HG03432 (cell line): ENCODE measurements at regions not wholly inside any gene's neighbourhood (a gene's known extent, or its start where the extent isn't known, plus 50 kb on each side); places are given as distances from the start of the nearest gene placed in this dataset.
A peak's percentile ranks its signal among the peaks of the same experiment; 100 is the strongest.

Source experiments
- ATAC-seq: cut with Tn5 transposase; IDR thresholded peaks from one replicate; pipeline ENCODE4 v1.9.1; 2021; ENCODE audit warnings: mild to moderate bottlenecking, moderate library complexity; ENCODE audit not compliant: unreplicated experiment

DNA sequence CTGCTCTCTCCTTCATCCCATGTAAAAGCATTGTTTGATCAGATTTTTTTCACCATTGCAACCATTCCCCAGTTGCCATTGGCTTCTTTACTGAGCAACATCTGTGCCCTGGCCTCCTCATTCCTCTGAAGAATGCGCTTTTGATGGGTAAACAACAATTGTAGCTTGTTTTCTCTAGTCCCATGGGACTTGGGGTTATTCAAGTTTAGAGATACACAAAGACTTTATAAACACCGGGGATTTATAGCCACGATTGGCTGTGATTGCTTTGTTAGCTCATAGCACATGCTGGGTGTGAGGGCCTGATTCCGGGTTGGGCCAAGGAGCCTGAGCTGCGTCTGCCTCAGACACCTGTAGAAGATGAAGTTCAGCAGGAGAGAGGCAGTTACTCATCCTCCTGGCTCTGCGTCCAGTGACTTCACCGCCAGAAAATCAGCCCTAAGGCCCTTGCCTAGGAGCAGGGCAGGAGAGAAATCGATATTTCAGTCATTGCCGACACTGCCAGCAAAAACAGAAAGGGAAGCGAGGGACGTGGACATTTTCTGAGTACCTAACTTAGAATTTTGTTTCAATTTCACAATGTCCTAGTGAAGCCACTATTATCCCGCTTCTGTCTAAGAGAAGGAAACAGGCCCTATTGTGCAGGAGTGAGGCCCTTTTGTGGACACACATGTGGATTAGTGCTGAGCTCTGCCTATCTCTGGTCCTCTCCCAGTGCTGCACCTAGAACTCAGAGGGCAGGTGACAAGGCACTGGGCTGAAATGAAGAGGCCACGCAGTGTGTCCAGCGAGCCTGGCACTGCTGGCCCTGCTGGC is 159.8 kb upstream of the USP24 start:
- ATAC-seq, result no peak

- no peak for ATAC-seq
These were observed 159.1 kb upstream of the USP24 start for GRCh38 chr1:55374216-55374615.

GRCh38 chr1:55369474-55369873 is 154.3 kb upstream of the USP24 start:
- ATAC-seq, result no peak

GRCh38 chr1:55368698-55369097 is 153.5 kb upstream of the USP24 start:
- ATAC-seq, result no peak

DNA sequence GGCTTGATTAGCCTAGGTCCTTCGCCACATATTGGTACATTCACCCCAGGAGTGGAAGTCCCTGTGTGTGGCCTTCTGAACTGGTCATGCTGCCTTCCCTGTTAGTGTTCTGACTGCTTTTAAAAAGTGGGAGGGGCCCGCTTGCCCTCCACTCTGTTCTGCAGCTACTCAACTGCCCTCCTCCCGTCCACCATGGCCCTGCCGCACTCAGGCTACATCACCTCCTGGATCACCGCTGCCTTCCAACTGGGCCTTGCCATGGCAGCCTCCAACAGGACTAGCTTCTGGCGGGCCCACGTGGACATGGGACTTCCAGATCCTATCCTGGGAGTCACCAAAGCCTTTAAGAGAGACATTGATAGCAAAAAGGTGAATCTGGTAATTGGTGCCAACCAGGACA is 152.1 kb upstream of the USP24 start:
- ATAC-seq, result no peak

DNA sequence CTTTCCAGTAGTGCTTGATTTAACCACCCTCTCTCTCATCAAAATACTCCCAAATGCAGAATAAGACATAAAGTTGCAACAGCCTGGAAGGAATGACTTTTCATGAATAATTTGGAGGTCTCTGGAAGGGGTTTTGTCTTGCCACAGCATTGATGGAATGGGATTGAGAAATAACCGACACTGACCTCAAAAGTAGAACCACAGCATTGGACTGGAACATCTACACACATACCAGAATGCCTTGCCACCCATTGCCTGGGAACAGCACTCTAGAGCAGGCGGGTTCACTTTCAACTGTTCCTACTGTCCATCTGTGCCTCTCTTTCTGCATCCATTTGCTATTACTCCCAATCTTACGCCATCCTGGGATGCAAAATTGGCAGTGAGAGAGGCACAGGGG is 149.1 kb upstream of the USP24 start:
- no peak for ATAC-seq

GRCh38 chr1:55363268-55363667 is 148.1 kb upstream of the USP24 start:
- ATAC-seq, result no peak

DNA sequence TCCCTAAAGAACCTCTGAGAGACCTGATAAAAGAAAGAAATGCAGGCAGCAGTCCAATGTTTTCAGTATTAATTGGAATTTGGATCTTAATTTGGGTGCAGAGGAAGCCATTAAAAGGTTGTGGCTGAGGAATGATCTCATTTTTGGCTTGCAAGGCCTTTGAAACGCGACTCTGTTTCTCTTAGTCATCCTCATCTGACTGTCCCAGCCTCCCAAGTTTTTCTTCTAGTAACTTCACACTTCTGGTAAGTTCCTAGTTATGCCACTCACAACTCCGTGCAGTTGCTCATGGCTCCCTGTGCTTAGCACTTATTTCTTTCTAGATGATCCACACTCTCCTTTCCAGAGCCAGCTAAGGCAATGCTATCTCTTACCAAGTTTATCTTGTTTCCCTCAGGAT is 147.4 kb upstream of the USP24 start:
- no peak for ATAC-seq

DNA sequence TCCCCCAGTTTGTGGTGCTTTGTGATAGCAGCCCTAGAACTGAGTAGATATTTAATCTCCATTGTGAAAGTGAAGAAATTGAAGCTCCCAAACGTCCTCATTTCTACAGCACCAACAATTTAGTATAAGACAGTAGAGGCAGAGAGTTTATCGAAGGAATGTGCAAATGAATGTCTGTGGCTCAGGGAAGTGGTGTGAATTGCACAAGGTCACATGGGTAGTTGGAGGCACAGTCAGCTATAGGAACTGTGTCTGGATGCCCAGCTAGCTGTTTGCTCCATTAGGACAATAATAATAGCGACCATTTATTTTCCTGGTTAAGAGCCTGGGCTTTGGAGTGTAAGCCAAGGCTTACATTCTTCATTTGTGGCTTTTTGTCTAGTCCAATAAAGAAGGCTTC is 144.4 kb upstream of the USP24 start:
- ATAC-seq, result no peak

- ATAC-seq, result no peak
These were observed 143.4 kb upstream of the USP24 start for GRCh38 chr1:55358581-55358980.

- no peak for ATAC-seq
These were observed 140.4 kb upstream of the USP24 start for GRCh38 chr1:55355549-55355948.

GRCh38 chr1:55353707-55354620 is 138.8 kb upstream of the USP24 start:
- ATAC-seq, result peak; percentile 81

- ATAC-seq, result no peak
These were observed 137.6 kb upstream of the USP24 start for GRCh38 chr1:55352811-55353180.

- ATAC-seq, result no peak
These were observed 137.1 kb upstream of the USP24 start for GRCh38 chr1:55352080-55352810.

GRCh38 chr1:55348356-55348755 is 133.2 kb upstream of the USP24 start:
- ATAC-seq, result no peak

- ATAC-seq, result no peak
These were observed 132.7 kb upstream of the USP24 start for GRCh38 chr1:55347866-55348265.

DNA sequence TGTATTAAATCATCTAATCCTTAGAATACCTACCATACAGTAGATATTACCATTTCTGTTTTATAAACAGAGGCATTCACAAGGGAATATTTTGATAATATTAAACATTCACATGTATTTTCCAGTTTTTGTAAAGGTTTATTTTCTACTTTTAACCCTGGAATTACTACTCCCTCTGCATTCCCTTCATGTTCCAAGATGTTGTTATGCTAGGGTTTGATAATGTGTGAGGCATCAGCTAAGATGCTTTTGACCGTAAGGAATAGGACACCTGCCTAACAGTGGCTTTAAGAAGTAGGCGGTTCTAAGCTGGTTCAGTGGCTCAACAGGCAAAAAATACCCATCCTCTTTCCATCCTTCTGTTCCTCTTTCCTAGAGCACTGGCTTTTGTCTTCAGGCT is 131.9 kb upstream of the USP24 start:
- no peak for ATAC-seq

GRCh38 chr1:55346586-55346985 is 131.4 kb upstream of the USP24 start:
- ATAC-seq, result no peak

DNA sequence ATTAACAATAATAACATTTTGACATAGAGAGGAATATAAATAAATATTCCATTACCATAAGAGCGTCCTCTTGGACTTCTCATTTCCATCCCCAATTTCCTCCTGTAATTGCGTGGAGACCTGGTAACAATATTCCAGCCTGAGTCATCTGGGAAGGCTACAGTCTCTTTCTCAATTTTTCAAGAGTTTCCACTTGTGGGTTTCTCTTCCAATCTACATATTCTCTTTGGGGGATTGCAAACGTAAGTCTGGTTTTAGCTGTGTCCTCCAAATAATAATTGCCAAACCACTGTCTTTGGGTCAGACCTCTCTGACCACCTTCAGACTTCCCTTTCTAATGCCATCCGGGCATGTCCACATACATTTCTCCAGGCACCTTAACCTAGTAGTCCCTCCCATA is 124.5 kb upstream of the USP24 start:
- ATAC-seq, result no peak

DNA sequence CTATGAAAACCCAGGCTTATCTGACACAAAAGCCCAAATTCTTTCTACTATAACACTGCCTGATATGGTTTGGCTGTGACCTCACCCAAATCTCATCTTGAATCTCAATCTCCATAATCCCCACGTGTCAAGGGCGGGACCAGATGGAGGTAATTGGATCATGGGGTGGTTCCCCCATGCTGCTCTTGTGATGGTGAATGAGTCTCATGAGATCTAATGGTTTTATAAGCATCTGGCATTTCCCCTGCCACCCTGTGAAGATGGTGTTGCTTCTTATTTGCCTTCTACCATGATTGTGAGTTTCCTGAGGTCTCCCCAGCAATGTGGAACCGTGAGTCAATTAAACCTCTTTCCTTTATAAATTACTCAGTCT is 123.3 kb upstream of the USP24 start:
- peak; percentile 14 for ATAC-seq

GRCh38 chr1:55337801-55338447 is 122.8 kb upstream of the USP24 start:
- ATAC-seq, result peak; percentile 84
